ENCODE measurements at regions not wholly inside any gene's neighbourhood (a gene's known extent, or its start where the extent isn't known, plus 50 kb on each side); places are given as distances from the start of the nearest gene placed in this dataset.
A peak's percentile ranks its signal among the peaks of the same experiment; 100 is the strongest.

- TF ChIP-seq CTCF (IDR thresholded peaks at IDR 0.05) = no peak
These were observed 134.1 kb downstream of the RPLP1 start for GRCh38 chr15:69586721-69587120.

GRCh38 chr15:69587723-69588426 is 135.3 kb downstream of the RPLP1 start:
- no peak for DNase-seq (ENCODE audit: low spot score)
- no peak for TF ChIP-seq CTCF (IDR thresholded peaks at IDR 0.05)
- Histone ChIP-seq H3K4me3 (no peak overlapping the region), H3K27ac (no peak overlapping the region)

More at GRCh38 chr15:69586721-69587120, 134.1 kb downstream of the RPLP1 start:
- DNase-seq (ENCODE audit: low spot score) = no peak
- Histone ChIP-seq H3K4me3 (no peak overlapping the region), H3K27ac (no peak overlapping the region)

- no peak for TF ChIP-seq CTCF (IDR thresholded peaks at IDR 0.05)
- no peak for DNase-seq (ENCODE audit: low spot score)
- no peak overlapping the region for H3K27ac ChIP-seq
- no peak overlapping the region for H3K4me3 ChIP-seq
These were observed 137.6 kb downstream of the RPLP1 start for GRCh38 chr15:69590201-69590710.

- no peak overlapping the region for H3K27ac ChIP-seq
- DNase-seq (ENCODE audit: low spot score) = no peak
- no peak for TF ChIP-seq CTCF (IDR thresholded peaks at IDR 0.05)
- H3K4me3 ChIP-seq = no peak overlapping the region
These were observed 138.4 kb downstream of the RPLP1 start for GRCh38 chr15:69590932-69591524.

- no peak for TF ChIP-seq CTCF (IDR thresholded peaks at IDR 0.05)
- no peak overlapping the region for H3K4me3 ChIP-seq
- DNase-seq (ENCODE audit: low spot score) = no peak
- H3K27ac ChIP-seq = no peak overlapping the region
These were observed 139.4 kb downstream of the RPLP1 start for GRCh38 chr15:69591905-69592508.

- Histone ChIP-seq H3K27ac (peak overlapping the region in 1 of 2 donors; percentile 89), H3K4me3 (no peak overlapping the region)
- no peak for DNase-seq (ENCODE audit: low spot score)
- TF ChIP-seq CTCF (IDR thresholded peaks at IDR 0.05) = no peak
These were observed 140.3 kb downstream of the RPLP1 start for GRCh38 chr15:69592954-69593353.
